Skin epidermis (tissue), 12 donors: ENCODE measurements at regions not wholly inside any gene's neighbourhood (a gene's known extent, or its start where the extent isn't known, plus 50 kb on each side); places are given as distances from the start of the nearest gene placed in this dataset.

Experiments used
- H3K27ac ChIP-seq, 21 experiments: fragments of 200-600 bp; sonication (generic) in 11 of 21; one replicate each; pipeline ENCODE4 v1.5.0; 2020; ENCODE audit warnings: mild to moderate bottlenecking in 3 of 21, inconsistent platforms in 2 of 21, moderate library complexity in 2 of 21
- H3K4me3 ChIP-seq, 7 experiments: fragments of 200-600 bp; sonication (generic) in 2 of 7; one replicate each; pipeline ENCODE4 v1.5.0; 2020; ENCODE audit warnings: inconsistent platforms in 2 of 7, mild to moderate bottlenecking in 2 of 7, moderate library complexity in 1 of 7

GRCh38 chr1:78340006-78340405 is 150.8 kb upstream of the PTGFR start:
- H3K4me3 ChIP-seq = no peak overlapping the region
- peak overlapping the region in 6 of 21 experiments; percentile 10 to 77 (median 32) for H3K27ac ChIP-seq

GRCh38 chr1:78348496-78349284 is 142.1 kb upstream of the PTGFR start:
- no peak overlapping the region for H3K27ac ChIP-seq
- no peak overlapping the region for H3K4me3 ChIP-seq

GRCh38 chr1:78351551-78352216 is 139.1 kb upstream of the PTGFR start:
- no peak overlapping the region for H3K4me3 ChIP-seq
- H3K27ac ChIP-seq = peak overlapping the region in 1 of 21 experiments; percentile 23

GRCh38 chr1:78355656-78356055 is 135.1 kb upstream of the PTGFR start:
- peak overlapping the region in 6 of 21 experiments; percentile 3 to 61 (median 22) for H3K27ac ChIP-seq
- no peak overlapping the region for H3K4me3 ChIP-seq

- Histone ChIP-seq H3K4me3 (no peak overlapping the region), H3K27ac (no peak overlapping the region)
Measured at GRCh38 chr1:78358165-78358564, 132.6 kb upstream of the PTGFR start.

DNA sequence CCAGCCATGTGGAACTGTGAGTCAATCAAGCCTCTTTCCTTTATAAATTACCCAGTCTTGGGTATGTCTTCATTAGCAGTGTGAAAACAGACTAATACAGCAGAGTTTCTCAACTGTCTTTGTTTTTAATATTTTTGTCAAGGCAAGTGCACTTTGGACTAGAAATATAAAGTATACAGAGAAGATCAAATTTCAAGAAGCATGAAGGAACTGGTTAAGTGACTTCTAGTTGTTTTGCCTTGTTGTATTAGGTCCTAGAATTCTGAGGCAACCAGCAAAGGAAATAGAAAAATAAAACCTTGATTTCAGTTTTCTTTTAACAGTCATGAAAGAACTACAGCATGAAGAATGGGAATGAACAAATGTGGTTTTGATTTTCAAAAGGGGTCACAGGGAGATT is 131.1 kb upstream of the PTGFR start:
- Histone ChIP-seq H3K4me3 (no peak overlapping the region), H3K27ac (no peak overlapping the region)

- Histone ChIP-seq H3K27ac (no peak overlapping the region), H3K4me3 (no peak overlapping the region)
Measured at GRCh38 chr1:78360584-78360983, 130.2 kb upstream of the PTGFR start.

DNA sequence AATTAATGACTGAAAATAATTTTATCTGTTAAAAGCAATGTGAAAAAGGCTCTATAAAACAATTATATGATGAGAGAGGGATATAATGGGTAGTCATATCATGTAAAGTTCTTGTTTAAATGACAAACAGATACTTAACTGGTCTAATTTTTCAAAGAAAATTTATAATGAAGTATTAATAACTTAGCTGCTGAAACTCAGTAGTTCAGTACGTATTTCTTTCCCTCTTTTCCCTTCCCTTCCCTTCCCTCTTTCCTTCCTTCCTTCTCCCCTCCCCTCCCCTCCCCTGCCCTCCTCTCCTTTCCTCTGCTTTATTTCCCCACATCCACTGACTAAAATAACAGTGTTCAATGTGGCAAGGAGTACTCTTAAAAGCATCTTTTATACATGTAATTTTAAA is 123.1 kb upstream of the PTGFR start:
- H3K27ac ChIP-seq = no peak overlapping the region
- no peak overlapping the region for H3K4me3 ChIP-seq

DNA sequence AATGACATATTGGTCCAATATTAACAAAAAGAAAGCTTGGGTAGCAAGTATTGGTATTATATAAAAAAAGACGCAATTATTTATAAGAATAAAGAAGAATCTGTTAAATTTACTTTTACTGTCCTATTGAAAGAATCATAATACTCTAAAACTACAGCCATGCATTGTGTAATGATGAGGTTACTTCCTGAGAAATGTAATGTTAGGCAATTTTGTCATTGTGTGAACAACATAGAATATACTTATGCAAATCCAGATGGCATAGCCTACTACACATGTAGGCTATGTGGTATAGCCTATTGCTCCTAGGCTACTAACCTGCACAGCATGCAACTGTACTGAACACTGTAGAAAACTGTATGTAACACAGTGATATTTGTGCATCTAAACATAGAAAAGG is 121.2 kb upstream of the PTGFR start:
- Histone ChIP-seq H3K4me3 (no peak overlapping the region), H3K27ac (peak overlapping the region in 1 of 21 experiments; percentile 58)

GRCh38 chr1:78370356-78370755 is 120.4 kb upstream of the PTGFR start:
- peak overlapping the region in 5 of 21 experiments; percentile 6 to 58 (median 11) for H3K27ac ChIP-seq
- H3K4me3 ChIP-seq = no peak overlapping the region

DNA sequence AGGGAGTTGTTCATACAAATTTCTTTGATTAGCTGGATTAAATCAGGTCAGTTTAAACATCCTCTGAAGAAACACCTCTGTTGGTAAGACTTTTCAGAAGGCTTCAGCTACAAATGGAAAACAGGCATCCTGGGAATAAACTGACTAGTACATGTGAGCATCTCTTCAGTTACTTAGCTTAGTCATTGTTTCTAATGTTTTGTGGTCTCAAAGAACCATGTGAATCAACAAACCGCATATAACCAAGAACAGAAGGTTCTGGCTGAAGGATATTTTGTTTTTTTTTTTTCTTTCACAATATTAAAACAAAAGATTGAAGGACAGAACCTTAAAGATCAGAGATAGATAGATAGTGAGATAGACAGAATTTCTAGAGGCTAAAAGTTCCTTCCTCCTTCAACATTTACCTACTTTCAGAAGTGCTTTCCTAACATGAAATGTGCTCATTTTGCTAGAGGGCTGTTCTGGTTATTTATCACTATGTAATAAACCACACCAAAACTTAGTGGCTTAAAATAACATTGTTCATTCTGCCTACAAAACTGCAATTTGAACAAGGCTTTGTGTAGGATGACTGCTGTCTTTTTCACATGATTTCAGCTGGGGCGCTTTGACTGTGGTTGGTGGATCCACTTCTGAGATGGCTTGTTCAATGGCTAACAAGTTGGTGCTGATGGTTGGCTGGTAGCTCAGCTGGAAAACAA is 119.8 kb upstream of the PTGFR start:
- H3K27ac ChIP-seq = peak overlapping the region in 8 of 21 experiments; percentile 1 to 76 (median 49)

DNA sequence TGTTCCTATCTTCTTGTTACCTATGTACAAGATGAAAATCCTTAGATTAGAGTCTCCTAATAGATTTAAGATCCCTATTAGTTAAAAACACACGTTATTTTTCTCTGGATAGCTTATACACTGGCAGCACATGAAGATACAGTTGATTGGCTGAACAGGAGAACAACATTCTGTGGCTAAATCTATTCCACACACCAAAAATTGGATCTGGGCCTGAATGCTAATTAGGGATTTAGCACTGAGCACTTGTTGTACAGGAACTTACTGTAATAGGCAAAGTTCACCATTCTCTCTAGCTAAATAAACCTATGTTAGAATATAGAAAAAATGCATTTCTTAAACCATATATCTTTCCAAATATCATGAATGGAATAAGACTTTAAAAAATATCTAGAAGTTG is 117.1 kb upstream of the PTGFR start:
- Histone ChIP-seq H3K4me3 (no peak overlapping the region), H3K27ac (no peak overlapping the region)

More for the DNA sequence above, 119.8 kb upstream of the PTGFR start:
- H3K4me3 ChIP-seq = no peak overlapping the region

DNA sequence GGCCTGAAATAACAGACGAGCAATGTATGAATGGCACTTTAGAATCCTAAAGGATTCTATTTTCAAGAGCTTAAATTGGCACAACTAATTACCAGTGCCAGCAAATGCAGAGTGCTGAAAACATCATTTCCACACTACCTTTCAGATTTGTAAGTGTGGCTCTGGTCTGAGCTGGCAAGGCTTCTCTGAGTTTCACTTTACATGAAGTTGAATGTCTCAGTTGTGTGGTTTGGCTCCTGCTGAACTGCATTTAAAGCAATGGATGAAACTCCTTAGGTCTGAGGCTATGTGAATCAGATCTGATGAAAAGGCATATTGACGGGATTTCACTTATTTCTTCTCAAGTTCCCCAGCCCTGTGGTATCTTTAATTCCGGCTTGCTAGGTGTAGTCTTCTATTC is 114.8 kb upstream of the PTGFR start:
- H3K4me3 ChIP-seq = no peak overlapping the region
- H3K27ac ChIP-seq = peak overlapping the region in 2 of 21 experiments; percentile 23 to 29

- Histone ChIP-seq H3K27ac (no peak overlapping the region), H3K4me3 (no peak overlapping the region)
Measured at GRCh38 chr1:78377356-78377928, 113.3 kb upstream of the PTGFR start.

GRCh38 chr1:78383923-78384322 is 106.9 kb upstream of the PTGFR start:
- no peak overlapping the region for H3K27ac ChIP-seq

GRCh38 chr1:78385744-78386462 is 104.9 kb upstream of the PTGFR start:
- no peak overlapping the region for H3K27ac ChIP-seq
- no peak overlapping the region for H3K4me3 ChIP-seq

More at GRCh38 chr1:78383923-78384322, 106.9 kb upstream of the PTGFR start:
- no peak overlapping the region for H3K4me3 ChIP-seq

- Histone ChIP-seq H3K27ac (peak overlapping the region in 1 of 21 experiments; percentile 63), H3K4me3 (no peak overlapping the region)
Measured at GRCh38 chr1:78387201-78387600, 103.6 kb upstream of the PTGFR start.

DNA sequence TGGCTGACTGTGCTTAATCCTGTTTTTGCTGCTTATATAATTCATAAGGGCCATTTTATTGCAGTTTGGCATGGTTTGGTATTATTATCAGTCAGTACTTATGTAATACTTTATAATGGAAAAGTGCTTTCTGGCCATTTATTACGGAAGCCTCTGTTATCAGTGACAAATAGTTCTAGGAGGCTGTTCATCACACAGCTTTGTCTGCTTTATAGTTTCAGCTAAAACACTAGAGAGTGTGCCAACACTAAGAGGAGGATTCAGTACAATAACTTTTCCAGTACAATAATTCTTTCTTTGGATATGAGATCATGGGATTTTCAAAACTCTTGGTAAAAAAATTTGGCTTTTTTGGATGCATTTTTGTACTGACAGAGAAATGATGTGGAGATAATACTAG is 102.9 kb upstream of the PTGFR start:
- no peak overlapping the region for H3K27ac ChIP-seq
- H3K4me3 ChIP-seq = no peak overlapping the region

DNA sequence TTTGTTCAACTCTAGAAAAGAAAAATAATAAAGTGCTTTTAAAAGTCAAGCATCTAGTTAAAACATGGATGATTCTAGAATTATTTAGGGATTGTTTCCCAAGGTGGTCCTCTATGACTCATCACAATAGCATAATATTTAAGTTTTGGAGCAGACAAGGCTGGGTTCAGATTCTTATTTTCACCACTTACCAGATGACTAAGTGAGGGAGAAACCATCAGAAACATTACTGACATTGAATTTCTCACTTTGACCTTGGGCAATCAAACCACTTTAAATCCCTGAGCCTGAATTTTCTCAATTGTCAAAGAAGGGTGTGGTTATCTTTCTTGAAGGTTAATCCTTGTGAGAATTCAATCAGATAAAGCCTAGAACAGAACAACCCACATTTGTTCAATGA is 102.5 kb upstream of the PTGFR start:
- Histone ChIP-seq H3K27ac (peak overlapping the region in 1 of 21 experiments; percentile 25), H3K4me3 (no peak overlapping the region)

GRCh38 chr1:78401148-78401547 is 89.6 kb upstream of the PTGFR start:
- no peak overlapping the region for H3K27ac ChIP-seq
- no peak overlapping the region for H3K4me3 ChIP-seq
